ENCODE measurements at regions not wholly inside any gene's neighbourhood (a gene's known extent, or its start where the extent isn't known, plus 50 kb on each side); places are given as distances from the start of the nearest gene placed in this dataset.

- no peak overlapping the region for H3K27ac ChIP-seq (ENCODE audit: low read depth in 2 of 2, low read length in 2 of 2)
- H3K4me1 ChIP-seq (ENCODE audit: control insufficient read depth in 2 of 2, insufficient read depth in 2 of 2, low read length in 2 of 2), result no peaks in the 10 kb centered on the region
- H3K36me3 ChIP-seq (ENCODE audit: control insufficient read depth in 2 of 2, insufficient read depth in 2 of 2, low read length in 2 of 2), result no peaks in the 10 kb centered on the region
- H3K4me3 ChIP-seq (ENCODE audit: low read length in 2 of 2), result no peak overlapping the region
- H3K9ac ChIP-seq (ENCODE audit: low read depth in 1 of 2, low read length in 2 of 2), result no peak overlapping the region
- no peaks in the 10 kb centered on the region for H3K27me3 ChIP-seq (ENCODE audit: control insufficient read depth in 2 of 2, insufficient read depth in 2 of 2, low read length in 2 of 2)
- H3K9me3 ChIP-seq (ENCODE audit: control insufficient read depth in 2 of 2, low read length in 2 of 2), result no peaks in the 10 kb centered on the region
These were observed 1055.2 kb downstream of the STIM2 start for GRCh38 chr4:27915822-27916221.

DNA sequence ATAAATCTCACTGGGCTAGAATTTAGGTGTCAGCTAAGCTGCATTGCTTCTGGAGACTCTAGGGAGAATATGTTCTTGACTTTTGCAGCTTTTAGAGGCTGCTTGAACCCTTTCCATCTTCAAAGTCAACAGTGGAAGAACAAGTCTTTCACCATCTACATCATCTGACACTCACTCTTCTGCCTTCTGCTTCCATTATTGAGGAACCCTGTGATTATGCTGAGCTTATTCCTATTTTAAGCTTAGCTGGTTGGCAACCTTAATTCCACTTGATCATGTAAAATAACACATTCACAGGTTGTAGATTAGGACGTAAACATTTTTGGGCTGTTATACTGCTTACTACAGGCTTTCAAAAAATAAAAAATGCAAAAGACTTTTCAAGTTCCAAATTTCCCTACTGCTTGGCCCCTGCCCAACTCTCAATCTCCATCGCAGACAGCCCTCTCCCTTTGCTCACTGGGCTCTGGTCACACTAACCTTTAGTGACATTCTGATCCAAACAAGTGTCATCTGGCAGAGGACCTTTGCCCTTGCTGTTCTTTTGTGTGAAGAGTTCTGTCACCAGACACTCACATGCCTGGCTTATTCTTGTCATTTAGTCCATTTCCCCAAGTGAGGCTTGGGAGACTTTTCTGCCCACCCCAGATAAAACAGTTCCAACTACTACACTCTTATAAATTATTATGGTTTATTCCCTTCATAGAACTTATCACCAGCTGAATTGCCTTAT lies 1056.0 kb downstream of the STIM2 start:
- Histone ChIP-seq H3K4me1 (ENCODE audit: control insufficient read depth in 2 of 2, insufficient read depth in 2 of 2, low read length in 2 of 2) (no peaks in the 10 kb centered on the region), H3K36me3 (ENCODE audit: control insufficient read depth in 2 of 2, insufficient read depth in 2 of 2, low read length in 2 of 2) (no peaks in the 10 kb centered on the region), H3K27me3 (ENCODE audit: control insufficient read depth in 2 of 2, insufficient read depth in 2 of 2, low read length in 2 of 2) (no peaks in the 10 kb centered on the region), H3K9me3 (ENCODE audit: control insufficient read depth in 2 of 2, low read length in 2 of 2) (no peaks in the 10 kb centered on the region), H3K4me3 (ENCODE audit: low read length in 2 of 2) (no peak overlapping the region), H3K9ac (ENCODE audit: low read depth in 1 of 2, low read length in 2 of 2) (no peak overlapping the region), H3K27ac (ENCODE audit: low read depth in 2 of 2, low read length in 2 of 2) (no peak overlapping the region)

- no peaks in the 10 kb centered on the region for H3K36me3 ChIP-seq (ENCODE audit: control insufficient read depth in 2 of 2, insufficient read depth in 2 of 2, low read length in 2 of 2)
- no peak overlapping the region for H3K27ac ChIP-seq (ENCODE audit: low read depth in 2 of 2, low read length in 2 of 2)
- H3K4me1 ChIP-seq (ENCODE audit: control insufficient read depth in 2 of 2, insufficient read depth in 2 of 2, low read length in 2 of 2), result no peaks in the 10 kb centered on the region
- H3K27me3 ChIP-seq (ENCODE audit: control insufficient read depth in 2 of 2, insufficient read depth in 2 of 2, low read length in 2 of 2), result no peaks in the 10 kb centered on the region
- no peaks in the 10 kb centered on the region for H3K9me3 ChIP-seq (ENCODE audit: control insufficient read depth in 2 of 2, low read length in 2 of 2)
- no peak overlapping the region for H3K9ac ChIP-seq (ENCODE audit: low read depth in 1 of 2, low read length in 2 of 2)
- no peak overlapping the region for H3K4me3 ChIP-seq (ENCODE audit: low read length in 2 of 2)
These were observed 1056.7 kb downstream of the STIM2 start for GRCh38 chr4:27917381-27917780.

GRCh38 chr4:27921231-27921630 lies 1060.6 kb downstream of the STIM2 start:
- H3K9ac ChIP-seq (ENCODE audit: low read depth in 1 of 2, low read length in 2 of 2), result no peak overlapping the region
- no peaks in the 10 kb centered on the region for H3K4me1 ChIP-seq (ENCODE audit: control insufficient read depth in 2 of 2, insufficient read depth in 2 of 2, low read length in 2 of 2)
- no peak overlapping the region for H3K27ac ChIP-seq (ENCODE audit: low read depth in 2 of 2, low read length in 2 of 2)
- H3K9me3 ChIP-seq (ENCODE audit: control insufficient read depth in 2 of 2, low read length in 2 of 2), result no peaks in the 10 kb centered on the region
- H3K4me3 ChIP-seq (ENCODE audit: low read length in 2 of 2), result no peak overlapping the region
- no peaks in the 10 kb centered on the region for H3K27me3 ChIP-seq (ENCODE audit: control insufficient read depth in 2 of 2, insufficient read depth in 2 of 2, low read length in 2 of 2)
- H3K36me3 ChIP-seq (ENCODE audit: control insufficient read depth in 2 of 2, insufficient read depth in 2 of 2, low read length in 2 of 2), result no peaks in the 10 kb centered on the region

- H3K27ac ChIP-seq (ENCODE audit: low read depth in 2 of 2, low read length in 2 of 2), result no peak overlapping the region
- no peaks in the 10 kb centered on the region for H3K36me3 ChIP-seq (ENCODE audit: control insufficient read depth in 2 of 2, insufficient read depth in 2 of 2, low read length in 2 of 2)
- no peaks in the 10 kb centered on the region for H3K4me1 ChIP-seq (ENCODE audit: control insufficient read depth in 2 of 2, insufficient read depth in 2 of 2, low read length in 2 of 2)
- no peak overlapping the region for H3K9ac ChIP-seq (ENCODE audit: low read depth in 1 of 2, low read length in 2 of 2)
- no peaks in the 10 kb centered on the region for H3K9me3 ChIP-seq (ENCODE audit: control insufficient read depth in 2 of 2, low read length in 2 of 2)
- H3K27me3 ChIP-seq (ENCODE audit: control insufficient read depth in 2 of 2, insufficient read depth in 2 of 2, low read length in 2 of 2), result no peaks in the 10 kb centered on the region
- no peak overlapping the region for H3K4me3 ChIP-seq (ENCODE audit: low read length in 2 of 2)
These were observed 1068.3 kb downstream of the STIM2 start for GRCh38 chr4:27928761-27929540.

DNA sequence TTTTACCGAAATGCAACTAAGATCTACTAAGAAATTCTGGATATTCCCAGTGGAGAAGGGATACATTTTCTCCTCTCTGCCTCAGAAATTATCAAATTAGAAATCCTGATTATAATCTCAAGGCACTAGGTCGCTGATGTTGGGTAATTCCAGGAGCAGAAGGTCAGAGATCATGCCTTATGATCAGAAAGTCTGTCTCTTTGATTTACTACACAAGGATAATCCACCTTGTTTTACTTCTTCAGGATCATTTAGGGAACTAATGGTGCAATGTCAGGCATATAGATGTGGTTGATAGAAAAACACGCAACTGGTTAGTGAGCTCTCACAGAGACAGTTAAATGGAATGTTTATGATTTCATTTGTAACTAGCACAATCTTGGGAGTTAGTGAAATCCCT lies 1069.7 kb downstream of the STIM2 start:
- H3K9me3 ChIP-seq (ENCODE audit: control insufficient read depth in 2 of 2, low read length in 2 of 2), result no peaks in the 10 kb centered on the region
- H3K36me3 ChIP-seq (ENCODE audit: control insufficient read depth in 2 of 2, insufficient read depth in 2 of 2, low read length in 2 of 2), result no peaks in the 10 kb centered on the region
- no peak overlapping the region for H3K9ac ChIP-seq (ENCODE audit: low read depth in 1 of 2, low read length in 2 of 2)
- H3K4me1 ChIP-seq (ENCODE audit: control insufficient read depth in 2 of 2, insufficient read depth in 2 of 2, low read length in 2 of 2), result no peaks in the 10 kb centered on the region
- no peaks in the 10 kb centered on the region for H3K27me3 ChIP-seq (ENCODE audit: control insufficient read depth in 2 of 2, insufficient read depth in 2 of 2, low read length in 2 of 2)
- no peak overlapping the region for H3K27ac ChIP-seq (ENCODE audit: low read depth in 2 of 2, low read length in 2 of 2)
- H3K4me3 ChIP-seq (ENCODE audit: low read length in 2 of 2), result no peak overlapping the region

GRCh38 chr4:27930976-27931375 lies 1070.3 kb downstream of the STIM2 start:
- no peaks in the 10 kb centered on the region for H3K27me3 ChIP-seq (ENCODE audit: control insufficient read depth in 2 of 2, insufficient read depth in 2 of 2, low read length in 2 of 2)
- H3K27ac ChIP-seq (ENCODE audit: low read depth in 2 of 2, low read length in 2 of 2), result no peak overlapping the region
- H3K4me3 ChIP-seq (ENCODE audit: low read length in 2 of 2), result no peak overlapping the region
- H3K9ac ChIP-seq (ENCODE audit: low read depth in 1 of 2, low read length in 2 of 2), result no peak overlapping the region
- no peaks in the 10 kb centered on the region for H3K4me1 ChIP-seq (ENCODE audit: control insufficient read depth in 2 of 2, insufficient read depth in 2 of 2, low read length in 2 of 2)
- H3K9me3 ChIP-seq (ENCODE audit: control insufficient read depth in 2 of 2, low read length in 2 of 2), result no peaks in the 10 kb centered on the region
- H3K36me3 ChIP-seq (ENCODE audit: control insufficient read depth in 2 of 2, insufficient read depth in 2 of 2, low read length in 2 of 2), result no peaks in the 10 kb centered on the region

- Histone ChIP-seq H3K4me1 (ENCODE audit: control insufficient read depth in 2 of 2, insufficient read depth in 2 of 2, low read length in 2 of 2) (no peaks in the 10 kb centered on the region), H3K36me3 (ENCODE audit: control insufficient read depth in 2 of 2, insufficient read depth in 2 of 2, low read length in 2 of 2) (no peaks in the 10 kb centered on the region), H3K4me3 (ENCODE audit: low read length in 2 of 2) (no peak overlapping the region), H3K27me3 (ENCODE audit: control insufficient read depth in 2 of 2, insufficient read depth in 2 of 2, low read length in 2 of 2) (no peaks in the 10 kb centered on the region), H3K9ac (ENCODE audit: low read depth in 1 of 2, low read length in 2 of 2) (no peak overlapping the region), H3K27ac (ENCODE audit: low read depth in 2 of 2, low read length in 2 of 2) (no peak overlapping the region), H3K9me3 (ENCODE audit: control insufficient read depth in 2 of 2, low read length in 2 of 2) (no peaks in the 10 kb centered on the region)
These were observed 1070.9 kb downstream of the STIM2 start for GRCh38 chr4:27931584-27931983.

DNA sequence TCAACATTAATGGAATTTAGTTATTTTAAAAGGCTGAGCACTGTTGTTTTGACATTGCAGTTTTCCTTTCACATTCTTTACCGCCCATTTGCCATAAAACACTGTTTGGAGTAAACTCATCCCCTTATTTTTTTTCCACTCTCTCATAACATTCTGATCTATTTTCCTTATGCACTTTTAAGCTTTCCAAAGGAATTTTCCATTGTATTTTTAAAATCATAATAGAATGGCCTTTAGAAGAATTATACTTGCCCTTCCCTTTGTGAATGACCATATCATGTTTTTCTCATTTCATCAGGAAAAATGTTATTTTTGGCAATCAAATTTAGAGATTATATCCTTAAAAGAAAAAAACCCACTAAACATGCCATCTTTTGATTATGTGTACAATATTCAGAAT lies 1074.2 kb downstream of the STIM2 start:
- no peaks in the 10 kb centered on the region for H3K4me1 ChIP-seq (ENCODE audit: control insufficient read depth in 2 of 2, insufficient read depth in 2 of 2, low read length in 2 of 2)

GRCh38 chr4:27946799-27947198 lies 1086.2 kb downstream of the STIM2 start:
- no peak overlapping the region for H3K4me3 ChIP-seq (ENCODE audit: low read length in 2 of 2)
- no peaks in the 10 kb centered on the region for H3K27me3 ChIP-seq (ENCODE audit: control insufficient read depth in 2 of 2, insufficient read depth in 2 of 2, low read length in 2 of 2)
- no peaks in the 10 kb centered on the region for H3K36me3 ChIP-seq (ENCODE audit: control insufficient read depth in 2 of 2, insufficient read depth in 2 of 2, low read length in 2 of 2)
- H3K9ac ChIP-seq (ENCODE audit: low read depth in 1 of 2, low read length in 2 of 2), result no peak overlapping the region
- no peak overlapping the region for H3K27ac ChIP-seq (ENCODE audit: low read depth in 2 of 2, low read length in 2 of 2)
- H3K9me3 ChIP-seq (ENCODE audit: control insufficient read depth in 2 of 2, low read length in 2 of 2), result no peaks in the 10 kb centered on the region
- no peaks in the 10 kb centered on the region for H3K4me1 ChIP-seq (ENCODE audit: control insufficient read depth in 2 of 2, insufficient read depth in 2 of 2, low read length in 2 of 2)

More for the DNA sequence above, 1074.2 kb downstream of the STIM2 start:
- Histone ChIP-seq H3K36me3 (ENCODE audit: control insufficient read depth in 2 of 2, insufficient read depth in 2 of 2, low read length in 2 of 2) (no peaks in the 10 kb centered on the region), H3K4me3 (ENCODE audit: low read length in 2 of 2) (no peak overlapping the region), H3K9me3 (ENCODE audit: control insufficient read depth in 2 of 2, low read length in 2 of 2) (no peaks in the 10 kb centered on the region), H3K27me3 (ENCODE audit: control insufficient read depth in 2 of 2, insufficient read depth in 2 of 2, low read length in 2 of 2) (no peaks in the 10 kb centered on the region), H3K27ac (ENCODE audit: low read depth in 2 of 2, low read length in 2 of 2) (no peak overlapping the region), H3K9ac (ENCODE audit: low read depth in 1 of 2, low read length in 2 of 2) (no peak overlapping the region)

Measured in mucosa of rectum (tissue), 2 donors.